PFSK-1 (cell line): ENCODE measurements at regions not wholly inside any gene's neighbourhood (a gene's known extent, or its start where the extent isn't known, plus 50 kb on each side); places are given as distances from the start of the nearest gene placed in this dataset.
A peak's percentile ranks its signal among the peaks of the same experiment; 100 is the strongest.

ENCODE experiments used
- FOXP2 ChIP-seq: optimal IDR thresholded peaks from 2 replicates; pipeline ENCODE3; 2011; ENCODE audit warnings: borderline replicate concordance, control low read depth, inconsistent platforms; ENCODE audit not compliant: insufficient read depth; ENCODE audit errors: extremely low read length, extremely low read depth
- POLR2AphosphoS5 ChIP-seq: IDR thresholded peaks from 2 replicates; pipeline ENCODE4 v1.6.1; 2012; ENCODE audit warnings: low read depth, mild to moderate bottlenecking, control low read depth, low read length, moderate library complexity
- SIN3A ChIP-seq: IDR thresholded peaks from 2 replicates; pipeline ENCODE4 v1.6.1; 2012; ENCODE audit warnings: mild to moderate bottlenecking, low read length, moderate library complexity, borderline replicate concordance; ENCODE audit not compliant: insufficient read depth
- TAF1 ChIP-seq: IDR thresholded peaks from 2 replicates; pipeline ENCODE4 v1.6.1; 2012; ENCODE audit warnings: low read length, control low read depth, borderline replicate concordance; ENCODE audit not compliant: insufficient read depth
- TF ChIP-seq, protein P1 (sequence below), 2 experiments: IDR thresholded peaks; 2 replicates each; pipeline versions ENCODE4 v1.6.1 to v1.8.0; 2011 to 2012; ENCODE audit warnings: low read depth in 2 of 2, low read length in 2 of 2, control low read depth in 1 of 2, inconsistent platforms in 1 of 2, mild to moderate bottlenecking in 1 of 2, moderate library complexity in 1 of 2; ENCODE audit not compliant: insufficient read depth in 1 of 2

DNA sequence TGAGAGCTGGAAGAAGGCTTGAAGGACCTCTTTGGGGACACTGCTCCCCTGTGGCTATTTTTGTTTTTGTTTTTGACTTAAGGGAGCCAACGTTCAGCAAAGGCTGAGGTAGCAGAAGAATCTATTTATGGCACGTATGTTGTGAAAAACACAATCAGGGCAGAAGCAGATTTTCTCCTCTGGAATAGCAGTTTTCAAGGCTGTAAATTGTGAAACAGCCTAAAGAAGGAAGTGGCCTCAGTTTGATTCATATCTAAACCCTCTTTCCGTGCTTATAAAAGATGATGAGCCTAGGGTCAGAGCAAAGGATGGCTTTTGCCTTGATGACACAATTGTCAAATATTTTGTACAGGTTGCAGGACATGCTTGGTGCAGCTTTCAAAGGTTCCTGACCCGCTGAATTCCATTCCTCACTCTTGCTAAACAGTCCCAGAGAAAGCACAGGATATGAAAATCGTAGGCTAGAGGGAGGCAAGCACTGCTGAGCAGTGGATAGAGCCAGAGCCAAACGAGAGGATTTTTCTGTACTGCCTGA is 106.2 kb upstream of the DLX2 start:
- TF ChIP-seq, protein P1, sequence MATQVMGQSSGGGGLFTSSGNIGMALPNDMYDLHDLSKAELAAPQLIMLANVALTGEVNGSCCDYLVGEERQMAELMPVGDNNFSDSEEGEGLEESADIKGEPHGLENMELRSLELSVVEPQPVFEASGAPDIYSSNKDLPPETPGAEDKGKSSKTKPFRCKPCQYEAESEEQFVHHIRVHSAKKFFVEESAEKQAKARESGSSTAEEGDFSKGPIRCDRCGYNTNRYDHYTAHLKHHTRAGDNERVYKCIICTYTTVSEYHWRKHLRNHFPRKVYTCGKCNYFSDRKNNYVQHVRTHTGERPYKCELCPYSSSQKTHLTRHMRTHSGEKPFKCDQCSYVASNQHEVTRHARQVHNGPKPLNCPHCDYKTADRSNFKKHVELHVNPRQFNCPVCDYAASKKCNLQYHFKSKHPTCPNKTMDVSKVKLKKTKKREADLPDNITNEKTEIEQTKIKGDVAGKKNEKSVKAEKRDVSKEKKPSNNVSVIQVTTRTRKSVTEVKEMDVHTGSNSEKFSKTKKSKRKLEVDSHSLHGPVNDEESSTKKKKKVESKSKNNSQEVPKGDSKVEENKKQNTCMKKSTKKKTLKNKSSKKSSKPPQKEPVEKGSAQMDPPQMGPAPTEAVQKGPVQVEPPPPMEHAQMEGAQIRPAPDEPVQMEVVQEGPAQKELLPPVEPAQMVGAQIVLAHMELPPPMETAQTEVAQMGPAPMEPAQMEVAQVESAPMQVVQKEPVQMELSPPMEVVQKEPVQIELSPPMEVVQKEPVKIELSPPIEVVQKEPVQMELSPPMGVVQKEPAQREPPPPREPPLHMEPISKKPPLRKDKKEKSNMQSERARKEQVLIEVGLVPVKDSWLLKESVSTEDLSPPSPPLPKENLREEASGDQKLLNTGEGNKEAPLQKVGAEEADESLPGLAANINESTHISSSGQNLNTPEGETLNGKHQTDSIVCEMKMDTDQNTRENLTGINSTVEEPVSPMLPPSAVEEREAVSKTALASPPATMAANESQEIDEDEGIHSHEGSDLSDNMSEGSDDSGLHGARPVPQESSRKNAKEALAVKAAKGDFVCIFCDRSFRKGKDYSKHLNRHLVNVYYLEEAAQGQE (IDR thresholded peaks at IDR 0.05; ENCODE audit: insufficient read depth in 1 of 2, low read depth in 2 of 2, low read length in 2 of 2), result peak in 1 of 2 experiments; percentile 67; a peak in 1 of 4 replicates
- TF ChIP-seq TAF1 (no peak), POLR2AphosphoS5 (no peak), SIN3A (no peak), FOXP2 (no peak)
